SHP77 (cell line): ENCODE measurements at regions not wholly inside any gene's neighbourhood (a gene's known extent, or its start where the extent isn't known, plus 50 kb on each side); places are given as distances from the start of the nearest gene placed in this dataset.

Source experiments
- DNase-seq, 2 experiments: peaks; one replicate each; lab custom pipeline; 2025; lab: John Stamatoyannopoulos, UW

- no peak for DNase-seq
These were observed 276.2 kb upstream of the RTL1 start for GRCh38 chr14:101179691-101180211.

- DNase-seq = no peak
These were observed 278.2 kb upstream of the RTL1 start for GRCh38 chr14:101181446-101182313.

- no peak for DNase-seq
These were observed 279.0 kb upstream of the RTL1 start for GRCh38 chr14:101182476-101182875.

DNA sequence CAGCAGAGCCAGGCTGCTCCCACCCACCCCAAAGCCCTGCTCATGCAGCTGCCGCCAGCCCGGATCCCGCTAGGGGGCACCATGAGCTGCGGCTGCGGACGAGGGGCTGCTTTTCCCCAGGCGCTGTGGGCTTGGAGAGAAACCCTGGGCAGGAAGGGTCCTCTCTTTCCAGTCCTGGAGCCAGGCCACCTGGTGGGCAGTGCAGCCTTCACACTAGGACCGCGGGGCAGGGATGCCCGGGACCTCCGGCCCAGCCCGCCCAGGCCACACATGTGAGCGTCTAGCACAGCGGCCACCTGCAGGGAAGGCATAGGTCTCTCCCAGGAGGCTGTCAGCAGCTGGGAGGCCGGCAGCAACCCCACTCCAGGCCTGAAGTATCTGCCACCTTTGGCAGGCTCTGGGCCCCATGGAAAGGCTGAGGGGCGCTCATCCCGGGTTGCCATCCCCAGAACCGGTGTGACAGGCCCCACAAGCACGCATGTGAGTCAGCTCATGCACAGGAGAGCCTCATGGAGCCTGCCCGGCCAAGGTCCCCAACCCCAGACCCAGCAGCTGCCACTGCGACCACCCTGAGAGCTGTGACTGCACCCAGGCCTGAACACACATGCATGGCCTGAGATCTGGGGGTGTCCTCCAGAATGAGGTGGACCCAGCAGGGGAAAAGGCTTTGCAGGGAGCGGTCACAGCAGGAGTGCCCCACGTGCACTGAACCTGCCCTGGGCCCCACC, 280.0 kb upstream of the RTL1 start:
- peak; percentile 26 to 54 for DNase-seq

DNA sequence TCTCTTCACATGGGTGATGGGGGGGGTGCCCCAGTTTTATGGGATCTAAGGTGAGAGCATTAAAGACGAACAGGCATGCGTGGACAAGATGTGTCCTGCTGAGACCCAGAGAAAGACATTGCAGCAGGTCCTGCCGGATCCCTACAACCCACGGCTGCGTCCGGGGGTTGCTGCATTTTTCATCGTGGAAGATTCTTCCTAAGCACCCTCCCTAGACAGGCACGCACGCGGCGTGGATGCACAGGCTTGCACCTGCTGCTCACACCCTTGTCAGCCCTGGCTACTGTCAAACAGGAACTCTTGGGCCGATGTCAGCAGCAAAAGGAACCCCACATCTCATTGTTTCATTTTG, 280.6 kb upstream of the RTL1 start:
- no peak for DNase-seq

DNA sequence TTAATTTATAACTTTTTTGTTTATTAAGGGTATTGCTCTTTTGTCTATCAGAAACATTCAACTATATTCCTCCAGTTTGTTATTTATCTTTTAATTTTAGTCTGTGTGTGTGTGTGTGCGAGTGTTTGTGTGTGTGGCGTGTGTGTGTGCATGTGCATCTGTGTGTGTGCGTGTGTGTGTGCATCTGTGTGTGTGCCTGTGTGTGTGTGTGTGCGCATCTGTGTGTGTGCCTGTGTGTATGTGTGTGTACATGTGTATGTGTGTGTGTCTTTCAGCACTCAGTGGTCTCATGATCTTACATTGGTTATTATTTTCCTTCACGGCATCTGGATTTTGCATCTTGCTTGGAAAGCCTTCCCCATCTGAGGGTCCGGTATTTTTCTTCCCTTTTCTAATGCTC, 281.1 kb upstream of the RTL1 start:
- no peak for DNase-seq

- no peak for DNase-seq
These were observed 281.7 kb upstream of the RTL1 start for GRCh38 chr14:101185073-101185835.

GRCh38 chr14:101185946-101186345, 282.4 kb upstream of the RTL1 start:
- no peak for DNase-seq

GRCh38 chr14:101186544-101186943, 283.0 kb upstream of the RTL1 start:
- DNase-seq = no peak

DNA sequence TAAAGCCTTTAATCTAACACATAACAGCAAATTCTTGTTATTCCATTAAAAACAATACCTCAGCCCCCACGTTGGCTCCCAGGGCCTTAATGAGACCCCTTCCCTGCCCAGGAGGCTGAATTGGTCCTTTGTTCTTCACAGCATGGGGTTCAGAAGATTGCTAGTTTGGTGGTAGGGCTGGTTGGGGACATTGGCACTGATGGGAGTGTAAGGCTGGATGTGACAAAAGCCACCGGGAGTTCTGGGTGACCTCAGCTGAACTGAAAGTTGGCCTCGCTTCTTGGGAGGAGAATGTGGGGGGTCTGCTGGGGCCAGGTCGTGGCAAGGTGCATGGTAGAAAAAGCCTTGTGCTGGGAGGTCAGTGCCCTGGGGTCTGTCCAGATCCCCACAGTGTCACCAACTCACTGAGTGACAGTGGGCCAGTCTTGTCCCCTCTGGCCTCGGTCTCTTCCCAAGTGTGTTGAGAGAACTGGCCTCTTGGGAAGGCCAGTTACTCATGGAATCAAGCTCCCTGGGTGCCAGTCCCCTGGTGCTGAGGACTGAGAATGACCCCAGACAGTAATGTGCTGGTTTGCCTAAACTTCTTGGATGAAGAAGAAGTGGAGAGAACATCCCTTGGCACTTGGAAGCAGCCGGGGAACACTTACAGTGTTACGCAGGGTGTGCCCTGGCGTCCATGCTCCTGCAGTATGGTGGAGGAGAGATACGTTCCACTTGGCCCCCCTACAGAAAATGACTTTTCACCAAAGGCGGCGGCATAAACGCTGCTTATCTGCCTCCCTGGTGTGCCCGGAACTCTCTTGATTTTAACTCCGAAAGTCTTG, 283.7 kb upstream of the RTL1 start:
- DNase-seq = no peak

DNA sequence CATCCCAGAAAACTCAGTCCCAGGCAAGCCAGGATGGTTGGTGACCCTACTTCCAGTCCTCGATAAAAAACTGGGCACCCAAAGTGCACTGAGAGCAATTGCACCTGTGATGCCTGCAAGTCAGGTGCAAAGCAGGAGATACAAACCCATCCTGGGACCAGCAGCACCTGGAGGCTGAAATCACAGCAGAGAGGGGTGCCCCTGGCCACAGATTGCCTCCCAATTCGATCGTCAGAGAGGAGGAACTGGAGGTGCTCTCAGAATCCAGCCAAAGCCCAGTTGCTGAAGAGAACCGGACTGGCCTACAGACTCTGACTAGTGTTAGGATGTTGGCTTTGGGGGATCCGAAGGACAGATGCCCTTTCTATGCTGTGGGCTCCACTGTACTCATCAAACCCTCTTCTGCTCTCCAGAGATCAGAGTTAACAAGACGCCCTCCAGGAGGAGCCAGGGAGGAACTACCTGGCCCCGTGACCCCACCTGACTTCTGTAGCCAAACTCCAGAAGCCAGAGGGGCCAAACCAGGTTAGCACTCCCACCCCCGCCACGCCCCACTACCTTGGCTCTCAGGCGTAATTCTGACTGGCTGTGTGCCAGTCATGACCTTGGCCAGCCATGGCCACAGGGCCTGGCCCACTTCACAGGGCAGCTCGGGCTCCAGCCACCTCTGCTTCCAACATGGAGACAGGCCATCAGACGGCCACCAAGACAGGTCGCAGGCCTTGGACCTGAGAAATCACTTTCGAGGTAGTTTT, 284.5 kb upstream of the RTL1 start:
- DNase-seq = no peak

DNA sequence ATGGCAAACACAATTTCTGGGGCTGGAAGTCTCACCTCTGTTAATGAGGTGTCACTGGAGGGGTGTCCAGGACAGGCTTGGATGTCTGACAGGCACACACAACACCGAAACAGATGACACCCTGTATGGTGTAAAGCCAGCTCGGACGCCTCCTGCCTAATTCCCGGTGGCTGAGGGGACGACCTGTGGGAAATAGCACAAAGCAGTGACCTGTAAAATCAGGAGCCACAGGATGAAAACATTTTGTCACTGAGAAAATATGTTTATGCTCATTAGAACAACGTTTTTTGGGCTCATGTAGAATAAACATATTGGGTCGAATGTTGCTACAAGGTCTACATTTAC, 285.0 kb upstream of the RTL1 start:
- DNase-seq = no peak

DNA sequence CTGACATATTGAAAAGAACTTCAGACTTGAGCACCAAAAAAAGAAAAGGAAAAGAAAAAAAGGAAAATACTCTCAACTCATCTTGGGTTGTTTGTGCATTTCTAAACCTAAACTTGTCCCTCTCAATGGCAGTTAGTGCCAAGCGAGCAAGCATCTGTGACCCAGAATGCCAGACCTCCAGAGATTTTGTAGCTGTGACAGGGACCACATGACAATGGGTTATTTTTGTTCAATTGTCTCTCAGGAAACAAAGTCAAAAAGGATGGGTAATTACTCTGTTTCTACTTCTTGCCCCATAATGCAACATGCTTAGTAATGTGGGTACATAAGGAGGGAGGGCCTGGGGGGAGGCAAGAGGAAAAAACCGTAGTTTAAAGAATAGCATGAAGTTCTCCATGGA, 285.7 kb upstream of the RTL1 start:
- no peak for DNase-seq

GRCh38 chr14:101189962-101190560, 286.5 kb upstream of the RTL1 start:
- DNase-seq = no peak

DNA sequence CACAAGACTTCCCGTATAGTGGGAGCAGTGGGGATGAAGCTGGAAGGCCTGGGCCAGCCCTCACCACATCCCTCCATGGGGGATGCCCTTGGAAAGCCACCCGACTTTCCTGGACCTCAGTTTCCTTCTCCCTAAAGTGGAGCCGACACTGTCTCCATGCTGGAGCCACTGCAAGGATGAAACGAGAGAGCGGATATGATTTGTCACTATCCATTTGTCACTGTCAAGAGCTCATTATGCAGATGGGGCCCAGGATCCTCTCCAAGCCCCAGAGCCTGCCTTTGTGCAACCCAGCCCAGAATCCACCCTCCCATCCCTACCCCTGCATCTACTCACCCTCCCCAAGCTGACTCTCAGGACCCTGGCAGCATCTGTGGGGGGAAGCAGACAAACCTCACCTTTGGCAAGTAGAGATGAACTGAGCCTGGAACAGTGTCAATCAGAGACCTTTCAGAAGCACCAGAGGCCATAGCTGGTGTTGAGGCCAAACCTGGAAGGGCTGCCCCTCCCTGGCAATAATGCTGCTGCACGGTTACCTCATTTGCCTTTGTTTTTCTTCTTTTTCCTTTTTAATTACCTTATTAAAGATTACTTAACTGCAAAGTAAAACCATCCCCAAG, 287.7 kb upstream of the RTL1 start:
- DNase-seq = no peak

GRCh38 chr14:101191721-101192660, 288.5 kb upstream of the RTL1 start:
- no peak for DNase-seq

DNA sequence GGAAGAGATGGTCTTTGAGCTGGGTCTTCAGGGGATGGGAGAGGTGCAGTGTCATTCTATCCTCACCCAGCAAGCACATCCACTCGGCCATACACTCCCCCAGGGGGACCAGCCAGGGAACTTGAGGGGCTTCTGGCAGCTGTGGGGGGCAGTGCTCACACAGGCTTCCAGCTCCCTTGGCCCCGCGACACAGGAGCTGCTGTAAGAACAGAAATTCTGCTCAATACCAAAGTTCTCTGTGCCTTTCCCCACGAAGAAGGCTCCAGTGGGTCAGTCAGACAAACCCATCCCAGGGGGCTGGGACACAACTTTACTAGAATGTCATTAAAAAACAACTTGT, 289.1 kb upstream of the RTL1 start:
- DNase-seq = no peak

- no peak for DNase-seq
These were observed 289.8 kb upstream of the RTL1 start for GRCh38 chr14:101193106-101193844.
